ENCODE measurements at regions not wholly inside any gene's neighbourhood (a gene's known extent, or its start where the extent isn't known, plus 50 kb on each side); places are given as distances from the start of the nearest gene placed in this dataset.
"Not testable (repeated sequence)": the region's sequence is repeated elsewhere in the genome, so short reads cannot be mapped to it uniquely, and the experiment has no call there.

- in situ Hi-C loops (cut with MboI; ENCODE audit: low sequenced_read_pairs) = not testable (repeated sequence)
Measured at GRCh38 chr11:116667318-116667717, 105.5 kb downstream of the BUD13 start.

GRCh38 chr11:116666673-116667249 is 106.0 kb downstream of the BUD13 start:
- in situ Hi-C loops (cut with MboI; ENCODE audit: low sequenced_read_pairs) = not testable (repeated sequence)

GRCh38 chr11:116665523-116665922 is 107.3 kb downstream of the BUD13 start:
- in situ Hi-C loops (cut with MboI; ENCODE audit: low sequenced_read_pairs) = no loop called here

GRCh38 chr11:116661056-116661455 is 111.7 kb downstream of the BUD13 start:
- in situ Hi-C loops (cut with MboI; ENCODE audit: low sequenced_read_pairs) = no loop called here

- in situ Hi-C loops (cut with MboI; ENCODE audit: low sequenced_read_pairs) = no loop called here
Measured at GRCh38 chr11:116660011-116660410, 112.8 kb downstream of the BUD13 start.

GRCh38 chr11:116658876-116659535 is 113.8 kb downstream of the BUD13 start:
- in situ Hi-C loops (cut with MboI; ENCODE audit: low sequenced_read_pairs) = no loop called here

- in situ Hi-C loops (cut with MboI; ENCODE audit: low sequenced_read_pairs) = no loop called here
Measured at GRCh38 chr11:116657842-116658825, 114.7 kb downstream of the BUD13 start.

GRCh38 chr11:116656011-116656410 is 116.8 kb downstream of the BUD13 start:
- in situ Hi-C loops (cut with MboI; ENCODE audit: low sequenced_read_pairs) = no loop called here

GRCh38 chr11:116654526-116654925 is 118.3 kb downstream of the BUD13 start:
- in situ Hi-C loops (cut with MboI; ENCODE audit: low sequenced_read_pairs) = no loop called here

- in situ Hi-C loops (cut with MboI; ENCODE audit: low sequenced_read_pairs) = no loop called here
Measured at GRCh38 chr11:116653206-116653605, 119.6 kb downstream of the BUD13 start.

- in situ Hi-C loops (cut with MboI; ENCODE audit: low sequenced_read_pairs) = no loop called here
Measured at GRCh38 chr11:116651737-116652237, 121.0 kb downstream of the BUD13 start.

GRCh38 chr11:116651098-116651736 is 121.6 kb downstream of the BUD13 start:
- in situ Hi-C loops (cut with MboI; ENCODE audit: low sequenced_read_pairs) = no loop called here

- in situ Hi-C loops (cut with MboI; ENCODE audit: low sequenced_read_pairs) = no loop called here
Measured at GRCh38 chr11:116650052-116650451, 122.7 kb downstream of the BUD13 start.

- in situ Hi-C loops (cut with MboI; ENCODE audit: low sequenced_read_pairs) = no loop called here
Measured at GRCh38 chr11:116649268-116649667, 123.5 kb downstream of the BUD13 start.

GRCh38 chr11:116648247-116649174 is 124.3 kb downstream of the BUD13 start:
- in situ Hi-C loops (cut with MboI; ENCODE audit: low sequenced_read_pairs) = no loop called here

GRCh38 chr11:116647305-116648080 is 125.3 kb downstream of the BUD13 start:
- in situ Hi-C loops (cut with MboI; ENCODE audit: low sequenced_read_pairs) = no loop called here

GRCh38 chr11:116646191-116646590 is 126.6 kb downstream of the BUD13 start:
- in situ Hi-C loops (cut with MboI; ENCODE audit: low sequenced_read_pairs) = no loop called here

- in situ Hi-C loops (cut with MboI; ENCODE audit: low sequenced_read_pairs) = no loop called here
Measured at GRCh38 chr11:116644941-116645305, 127.9 kb downstream of the BUD13 start.

Data from HL-60/S4 (cell line).